ENCODE measurements at regions not wholly inside any gene's neighbourhood (a gene's known extent, or its start where the extent isn't known, plus 50 kb on each side); places are given as distances from the start of the nearest gene placed in this dataset.
"Not testable (repeated sequence)": the region's sequence is repeated elsewhere in the genome, so short reads cannot be mapped to it uniquely, and the experiment has no call there.

DNA sequence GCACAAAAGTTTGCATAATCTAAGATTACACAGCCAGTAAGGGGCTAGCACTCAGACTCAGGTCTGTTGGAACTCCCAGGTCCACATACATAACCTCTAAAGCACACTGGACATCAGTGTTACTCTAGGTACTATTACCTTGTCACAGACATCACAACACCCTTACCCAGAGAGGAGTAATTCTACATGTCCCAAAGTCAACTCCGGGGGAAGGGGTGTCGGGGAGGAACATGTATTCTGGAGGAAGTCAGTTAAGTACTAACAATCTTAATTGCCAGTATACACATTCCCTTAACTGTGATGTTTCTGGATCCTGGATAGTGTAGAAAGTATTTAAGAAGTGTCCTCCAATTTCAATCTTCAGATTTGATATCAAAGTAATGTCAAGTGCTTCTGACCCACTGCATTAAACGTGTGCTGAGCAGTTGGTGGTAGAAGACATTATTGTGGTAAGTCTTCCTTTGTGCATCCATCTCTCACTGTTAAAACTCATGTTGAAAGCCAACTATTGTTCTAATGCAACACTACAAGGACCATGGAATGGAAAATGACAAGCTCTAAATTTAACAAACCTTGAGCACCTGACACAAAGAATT is 155.4 kb downstream of the CRPPA start:
- no peak for DNase-seq

DNA sequence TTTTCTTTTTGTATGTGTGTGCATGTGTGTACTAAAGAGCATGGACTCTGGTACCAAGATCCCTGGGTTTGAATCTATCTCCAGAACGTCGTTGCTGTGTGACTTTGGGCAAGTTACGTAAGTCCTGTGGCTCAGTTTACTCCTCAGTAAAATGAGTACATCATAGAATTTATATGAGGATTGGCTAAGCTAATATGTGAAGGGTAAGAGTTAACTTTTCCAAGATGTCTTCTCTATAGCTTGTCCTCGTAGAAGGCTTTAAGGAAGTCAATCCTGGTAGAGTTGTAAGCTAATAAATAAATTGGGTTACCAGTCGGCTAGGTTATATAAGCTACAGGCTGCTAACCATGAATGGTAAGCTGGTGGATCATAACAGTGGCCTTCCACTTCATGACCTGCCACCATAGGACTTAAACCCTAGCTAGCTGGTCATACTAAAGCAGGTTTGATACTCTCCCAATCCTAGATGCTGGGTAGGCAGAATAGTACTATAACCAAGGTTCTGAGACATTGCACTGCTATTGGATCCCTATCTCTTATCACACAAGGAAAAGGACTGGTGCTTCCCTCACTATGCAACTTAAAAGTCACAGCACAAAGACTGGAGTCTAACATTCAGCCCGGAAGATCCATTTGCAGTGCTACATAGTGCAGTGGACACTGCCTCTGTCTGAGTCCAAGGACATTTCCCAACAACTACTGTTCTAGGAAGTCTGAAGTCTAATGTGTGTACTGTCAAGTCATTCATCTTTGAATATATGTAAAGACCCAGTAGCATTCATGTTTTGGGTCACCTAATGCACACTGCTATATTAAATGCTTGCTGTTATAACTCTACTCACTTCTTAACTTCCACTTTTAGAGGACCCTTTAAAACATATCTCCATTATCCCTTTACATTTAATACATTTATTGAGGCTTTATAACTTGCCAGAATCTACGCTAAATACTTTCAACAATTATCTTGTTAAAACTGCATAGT is 156.2 kb downstream of the CRPPA start:
- no peak for DNase-seq

GRCh38 chr7:16264036-16264819 is 157.1 kb downstream of the CRPPA start:
- DNase-seq, result no peak

- DNase-seq, result not testable (repeated sequence)
Observed at GRCh38 chr7:16263377-16263776, 158.0 kb downstream of the CRPPA start.

GRCh38 chr7:16261654-16262053 is 159.7 kb downstream of the CRPPA start:
- no peak for DNase-seq

- no peak for DNase-seq
Observed at GRCh38 chr7:16261100-16261499, 160.2 kb downstream of the CRPPA start.

DNA sequence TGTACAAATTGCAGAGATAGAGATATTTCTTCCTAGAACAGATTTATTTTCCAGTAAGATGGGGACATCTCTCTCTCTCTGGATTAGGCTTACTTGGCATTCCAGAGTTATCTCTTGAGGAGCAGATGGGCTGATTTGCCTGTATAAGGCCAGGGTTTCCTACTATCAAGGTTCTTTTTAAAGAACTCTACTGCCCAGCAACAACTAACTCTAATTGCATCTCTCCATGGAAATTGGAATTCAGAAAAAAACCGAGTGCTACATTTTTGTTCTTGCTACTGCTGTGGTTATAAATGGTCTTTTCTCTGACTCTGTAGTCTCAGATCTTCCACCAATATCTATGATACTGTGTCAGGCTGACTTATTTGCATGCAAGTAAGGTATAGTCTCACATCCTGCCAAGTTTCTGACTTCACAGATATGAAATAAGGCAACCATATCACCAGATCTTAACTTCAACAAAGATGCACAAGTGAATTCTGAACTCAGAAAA is 161.1 kb downstream of the CRPPA start:
- no peak for DNase-seq

DNA sequence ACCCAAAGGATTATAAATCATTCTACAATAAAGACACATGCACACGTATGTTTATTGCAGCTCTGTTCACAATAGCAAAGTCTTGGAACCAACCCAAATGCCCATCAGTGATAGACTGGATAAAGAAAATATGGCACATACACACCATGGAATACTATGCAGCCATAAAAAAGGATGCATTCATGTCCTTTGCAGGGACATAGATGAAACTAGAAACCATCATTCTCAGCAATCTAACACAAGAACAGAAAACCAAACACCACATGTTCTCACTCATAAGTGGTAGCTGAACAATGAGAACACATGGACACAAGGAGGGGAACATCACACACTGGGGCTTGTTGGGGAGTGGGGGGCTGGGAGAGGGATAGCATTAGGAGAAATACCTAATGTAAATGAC is 164.9 kb downstream of the CRPPA start:
- not testable (repeated sequence) for DNase-seq

DNA sequence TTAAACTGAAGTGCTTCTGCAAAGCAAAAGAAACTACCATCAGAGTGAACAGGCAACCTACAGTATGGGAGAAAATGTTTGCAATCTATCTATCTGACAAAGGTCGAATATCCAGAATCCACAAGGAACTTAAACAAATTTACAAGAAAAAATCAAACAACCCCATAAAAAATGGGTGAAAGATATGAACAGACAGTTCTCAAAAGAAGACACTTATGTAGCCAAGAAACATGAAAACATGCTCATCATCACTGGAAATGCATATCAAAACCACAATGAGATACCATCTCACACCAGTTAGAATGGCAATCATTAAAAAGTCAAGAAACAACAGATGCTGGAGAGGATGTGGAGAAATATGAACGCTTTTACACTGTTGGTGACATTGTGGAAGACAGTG is 165.4 kb downstream of the CRPPA start:
- not testable (repeated sequence) for DNase-seq

DNA sequence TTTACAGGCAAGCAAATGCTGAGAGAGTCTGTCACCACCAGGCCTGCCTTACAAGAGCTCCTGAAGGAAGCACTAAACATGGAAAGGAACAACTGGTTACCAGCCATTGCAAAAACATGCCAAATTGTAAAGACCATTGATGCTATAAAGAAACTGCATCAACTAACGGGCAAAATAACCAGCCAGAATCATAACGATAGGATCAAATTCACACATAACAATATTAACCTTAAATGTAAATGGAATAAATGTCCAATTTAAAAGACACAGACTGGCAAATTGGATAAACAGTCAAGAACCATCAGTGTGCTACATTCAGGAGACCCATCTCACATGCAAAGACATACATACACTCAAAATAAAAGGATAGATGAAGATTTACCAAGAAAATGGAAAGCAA is 170.7 kb downstream of the CRPPA start:
- not testable (repeated sequence) for DNase-seq

DNA sequence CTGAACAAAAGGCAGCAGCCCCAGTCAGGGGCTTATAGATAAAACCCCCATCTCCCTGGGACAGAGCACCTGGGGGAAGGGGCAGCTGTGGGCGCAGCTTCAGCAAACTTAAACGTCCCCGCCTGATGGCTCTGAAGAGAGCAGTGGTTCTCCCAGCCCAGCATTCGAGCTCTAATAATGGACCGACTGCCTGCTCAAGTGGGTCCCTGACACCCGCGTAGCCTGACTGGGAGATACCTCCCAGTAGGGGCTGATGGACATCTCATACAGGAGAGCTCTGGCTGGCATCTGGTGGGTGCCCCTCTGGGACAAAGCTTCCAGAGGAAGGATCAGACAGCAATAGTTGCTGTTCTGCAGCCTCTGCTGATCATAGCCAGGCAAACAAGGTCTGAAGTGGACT is 172.1 kb downstream of the CRPPA start:
- DNase-seq, result not testable (repeated sequence)

- not testable (repeated sequence) for DNase-seq
Observed at GRCh38 chr7:16248556-16248955, 172.8 kb downstream of the CRPPA start.

GRCh38 chr7:16244469-16244868 is 176.9 kb downstream of the CRPPA start:
- DNase-seq, result no peak

GRCh38 chr7:16242920-16243319 is 178.4 kb downstream of the CRPPA start:
- no peak for DNase-seq

DNA sequence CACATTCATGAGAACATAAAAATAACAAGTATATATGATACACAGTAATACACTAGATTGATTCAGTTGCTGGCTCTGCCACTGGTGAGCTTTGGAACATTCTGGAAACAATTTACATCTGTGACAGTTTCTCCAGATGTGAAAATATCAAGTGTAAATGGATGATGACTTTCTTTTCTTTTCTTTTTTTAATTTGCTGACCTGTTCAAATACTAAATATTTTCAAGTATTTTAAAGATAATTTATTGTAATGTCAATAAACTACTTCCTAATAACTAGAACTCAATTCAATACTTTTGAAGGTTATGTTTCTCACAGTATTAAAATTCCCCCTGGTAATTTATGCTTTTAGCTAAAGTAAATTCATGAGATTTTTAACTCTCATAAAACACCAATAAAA is 180.3 kb downstream of the CRPPA start:
- no peak for DNase-seq

DNA sequence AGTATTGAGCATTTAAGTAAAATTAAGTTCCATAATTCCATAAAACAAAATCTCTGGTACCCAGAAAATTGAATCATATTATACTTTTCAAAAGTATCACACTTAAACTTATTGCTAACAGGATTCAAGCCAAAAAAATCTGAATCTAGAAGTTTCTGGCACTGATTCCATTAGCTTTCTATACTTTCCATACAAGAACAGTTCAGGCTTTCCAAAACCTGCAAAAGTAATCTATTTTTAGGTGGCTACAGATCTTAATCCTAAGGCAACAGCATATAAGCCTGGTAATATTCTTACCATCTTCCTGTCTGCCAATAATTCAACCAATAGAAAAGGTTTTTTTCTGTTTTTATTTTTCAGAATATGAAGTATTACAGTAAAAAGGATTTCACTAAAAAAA is 185.0 kb downstream of the CRPPA start:
- no peak for DNase-seq

- DNase-seq, result no peak
Observed at GRCh38 chr7:16235147-16236114, 185.9 kb downstream of the CRPPA start.

- DNase-seq, result no peak
Observed at GRCh38 chr7:16234493-16235146, 186.7 kb downstream of the CRPPA start.

DNA sequence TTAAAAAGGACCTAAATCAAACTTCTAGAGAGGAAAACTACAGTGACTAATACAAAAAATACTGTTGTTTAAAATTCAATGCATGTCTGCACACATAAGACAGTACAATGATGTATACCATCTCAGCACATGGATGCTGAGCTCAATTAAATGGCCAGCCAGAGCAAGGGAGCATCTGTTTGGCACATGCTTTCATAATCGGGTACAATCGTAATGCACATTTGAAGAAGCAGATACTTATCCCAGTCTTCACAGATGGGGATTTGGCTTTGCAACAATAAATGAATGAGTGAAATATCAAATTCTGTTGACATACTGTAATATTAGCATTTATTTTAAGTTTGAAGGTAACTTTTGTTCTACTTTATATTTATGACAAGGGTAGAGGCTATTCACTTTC is 187.8 kb downstream of the CRPPA start:
- DNase-seq, result no peak

DNA sequence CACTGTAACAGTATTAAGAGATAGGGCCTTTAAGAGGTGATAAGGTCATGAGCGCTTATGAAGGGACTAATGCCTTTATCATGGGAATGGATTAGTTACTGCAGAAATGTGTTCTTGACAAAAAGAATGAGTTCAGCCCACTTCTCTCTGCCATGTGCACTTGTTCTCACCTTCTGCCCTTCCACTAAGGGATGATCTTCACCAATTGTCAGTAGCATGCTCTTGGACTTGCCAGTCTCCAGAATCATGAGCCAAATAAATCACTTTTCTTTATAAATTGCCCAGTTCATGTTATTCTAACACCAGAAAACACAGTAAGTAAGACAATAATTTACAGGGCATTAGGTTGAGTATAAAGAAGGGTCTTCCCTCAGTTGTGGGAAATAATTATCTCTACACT is 189.1 kb downstream of the CRPPA start:
- no peak for DNase-seq

DNA sequence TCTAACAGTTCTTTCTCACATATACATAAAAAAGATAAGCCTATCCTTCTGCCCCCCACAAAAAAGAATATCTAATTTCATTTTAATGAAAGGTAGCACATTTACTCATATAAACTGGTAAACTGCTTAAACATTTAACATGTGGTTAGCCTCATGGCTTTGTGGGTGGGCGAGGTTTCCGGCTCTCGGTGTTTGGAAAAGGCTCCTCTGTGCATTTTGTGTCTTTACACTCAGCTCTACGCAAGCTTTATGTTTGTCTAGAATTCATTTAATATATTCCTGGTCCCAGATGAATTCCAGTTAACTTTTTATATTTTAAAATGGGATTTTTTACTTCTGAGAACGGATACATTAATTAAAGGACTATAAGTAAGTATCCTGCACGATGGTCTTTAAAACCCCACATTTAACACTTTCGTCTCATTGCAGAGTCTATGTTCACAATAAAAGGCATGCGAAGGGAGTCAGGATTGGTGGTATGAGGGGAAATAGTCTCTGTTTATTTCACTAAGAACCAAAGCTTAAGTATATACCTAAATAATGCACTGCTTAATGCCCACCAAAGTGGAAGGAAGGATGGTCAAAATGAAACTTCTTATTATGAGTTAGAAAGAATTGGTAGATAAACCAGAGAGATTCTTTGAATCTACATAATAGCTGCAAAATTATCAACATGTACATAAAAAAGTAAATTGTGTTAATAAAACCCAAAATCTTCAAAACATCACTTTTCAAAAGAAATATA is 197.2 kb downstream of the CRPPA start:
- no peak for DNase-seq

Measured in NCI-H1105 treated with DMSO at 0.1 percent for 48 hours (cell line).